ENCODE measurements at regions not wholly inside any gene's neighbourhood (a gene's known extent, or its start where the extent isn't known, plus 50 kb on each side); places are given as distances from the start of the nearest gene placed in this dataset.

DNA sequence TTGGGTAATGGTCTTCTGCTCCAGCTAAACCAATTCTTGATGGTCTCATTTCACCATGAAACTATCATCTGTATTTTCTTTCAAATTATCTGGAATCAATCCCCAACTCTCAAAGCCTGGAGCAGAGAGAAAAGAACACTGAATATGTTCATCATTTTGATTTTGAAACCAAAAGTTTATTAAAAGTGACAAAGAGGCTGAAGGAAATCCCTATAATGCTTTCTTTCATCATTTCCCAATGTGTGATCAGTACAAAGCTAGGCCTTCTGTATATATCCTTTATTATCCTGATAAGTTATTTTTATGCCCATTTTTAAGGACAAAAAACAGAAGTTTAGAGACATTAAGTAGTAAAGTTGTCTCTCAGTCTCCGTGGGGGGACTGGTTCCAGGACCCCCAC is 50.1 kb upstream of the MBNL1 start:
- in situ Hi-C loops (cut with MboI): no loop called here

More for the DNA sequence above, 50.1 kb upstream of the MBNL1 start:
- Histone ChIP-seq H3K79me2 (ENCODE audit: insufficient read depth) (no peaks in the 10 kb centered on the region), H3K27me3 (replicated peaks; ENCODE audit: insufficient read depth) (no peaks in the 10 kb centered on the region), H3K9me2 (ENCODE audit: insufficient read depth) (no peaks in the 10 kb centered on the region), H3K4me2 (ENCODE audit: unreplicated experiment) (no peak overlapping the region), H3K36me3 (ENCODE audit: low read depth) (no peaks in the 10 kb centered on the region), H2AFZ (no peak overlapping the region), H3F3A (ENCODE audit: insufficient read depth) (peaks cover 12% of the 10 kb centered on the region), H4K20me1 (ENCODE audit: insufficient read depth) (no peaks in the 10 kb centered on the region), H3K9ac (no peak overlapping the region), H3K27ac (no peak overlapping the region), H3K9me3 (ENCODE audit: low read depth) (no peaks in the 10 kb centered on the region), H3K4me1 (ENCODE audit: insufficient read depth) (peaks cover 27% of the 10 kb centered on the region), H3K4me3 (no peak overlapping the region)
- WGBS, 2 experiments (ENCODE audit: low coverage in 1 of 2, low lambda C conversion rate in 2 of 2, missing lambda C conversion rate in 2 of 2): 61 to 67% methylated on average over 1 of the region's 1 CpG
- no peak for TF ChIP-seq EZH2 (IDR thresholded peaks at IDR 0.05; ENCODE audit: insufficient read depth, poor library complexity, severe bottlenecking)
- TF ChIP-seq EZH2phosphoT487 (IDR thresholded peaks at IDR 0.05; ENCODE audit: insufficient read depth, low read depth): no peak
- no peak for DNase-seq

Measured in GM23248 (cell line).